HL-60 (cell line): ENCODE measurements at regions not wholly inside any gene's neighbourhood (a gene's known extent, or its start where the extent isn't known, plus 50 kb on each side); places are given as distances from the start of the nearest gene placed in this dataset.

Experiments used
- GABPA ChIP-seq: IDR thresholded peaks from 2 replicates; pipeline ENCODE4 v1.6.1; 2012; ENCODE audit warnings: low read depth
- SPI1 ChIP-seq: IDR thresholded peaks from 2 replicates; pipeline ENCODE4 v1.6.1; 2012; ENCODE audit warnings: low read depth, mild to moderate bottlenecking, borderline replicate concordance
- TF ChIP-seq, protein P1 (sequence below): IDR thresholded peaks from one replicate; pipeline ENCODE4 v1.5.1; 2011; ENCODE audit warnings: low read length, control low read depth, inconsistent platforms; ENCODE audit not compliant: insufficient read depth
- TF ChIP-seq, protein P2 (sequence below): IDR thresholded peaks from 2 replicates; pipeline ENCODE4 v1.6.1; 2012; ENCODE audit warnings: low read depth; ENCODE audit not compliant: insufficient replicate concordance

DNA sequence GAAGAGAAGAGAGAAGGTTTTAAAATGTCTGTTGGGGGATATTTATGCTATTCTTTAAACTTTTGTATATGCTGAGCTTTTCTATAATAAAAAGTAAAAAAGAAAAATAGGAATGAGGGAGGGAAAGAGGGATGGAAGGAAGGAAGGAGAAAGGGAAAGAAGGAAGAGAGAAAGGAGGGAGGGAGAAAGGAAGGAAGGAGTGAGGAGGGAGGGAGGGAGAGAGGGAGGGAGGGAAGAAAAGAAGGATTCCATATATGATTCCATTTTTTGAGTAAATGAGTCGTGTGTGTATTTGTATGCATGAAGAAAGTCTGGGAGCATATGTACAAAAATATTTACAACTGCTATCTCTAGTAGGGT, 120.9 kb upstream of the ZBTB40 start:
- TF ChIP-seq, protein P1, sequence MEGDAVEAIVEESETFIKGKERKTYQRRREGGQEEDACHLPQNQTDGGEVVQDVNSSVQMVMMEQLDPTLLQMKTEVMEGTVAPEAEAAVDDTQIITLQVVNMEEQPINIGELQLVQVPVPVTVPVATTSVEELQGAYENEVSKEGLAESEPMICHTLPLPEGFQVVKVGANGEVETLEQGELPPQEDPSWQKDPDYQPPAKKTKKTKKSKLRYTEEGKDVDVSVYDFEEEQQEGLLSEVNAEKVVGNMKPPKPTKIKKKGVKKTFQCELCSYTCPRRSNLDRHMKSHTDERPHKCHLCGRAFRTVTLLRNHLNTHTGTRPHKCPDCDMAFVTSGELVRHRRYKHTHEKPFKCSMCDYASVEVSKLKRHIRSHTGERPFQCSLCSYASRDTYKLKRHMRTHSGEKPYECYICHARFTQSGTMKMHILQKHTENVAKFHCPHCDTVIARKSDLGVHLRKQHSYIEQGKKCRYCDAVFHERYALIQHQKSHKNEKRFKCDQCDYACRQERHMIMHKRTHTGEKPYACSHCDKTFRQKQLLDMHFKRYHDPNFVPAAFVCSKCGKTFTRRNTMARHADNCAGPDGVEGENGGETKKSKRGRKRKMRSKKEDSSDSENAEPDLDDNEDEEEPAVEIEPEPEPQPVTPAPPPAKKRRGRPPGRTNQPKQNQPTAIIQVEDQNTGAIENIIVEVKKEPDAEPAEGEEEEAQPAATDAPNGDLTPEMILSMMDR, result no peak
- no peak for TF ChIP-seq GABPA
- no peak for TF ChIP-seq SPI1
- TF ChIP-seq, protein P2, sequence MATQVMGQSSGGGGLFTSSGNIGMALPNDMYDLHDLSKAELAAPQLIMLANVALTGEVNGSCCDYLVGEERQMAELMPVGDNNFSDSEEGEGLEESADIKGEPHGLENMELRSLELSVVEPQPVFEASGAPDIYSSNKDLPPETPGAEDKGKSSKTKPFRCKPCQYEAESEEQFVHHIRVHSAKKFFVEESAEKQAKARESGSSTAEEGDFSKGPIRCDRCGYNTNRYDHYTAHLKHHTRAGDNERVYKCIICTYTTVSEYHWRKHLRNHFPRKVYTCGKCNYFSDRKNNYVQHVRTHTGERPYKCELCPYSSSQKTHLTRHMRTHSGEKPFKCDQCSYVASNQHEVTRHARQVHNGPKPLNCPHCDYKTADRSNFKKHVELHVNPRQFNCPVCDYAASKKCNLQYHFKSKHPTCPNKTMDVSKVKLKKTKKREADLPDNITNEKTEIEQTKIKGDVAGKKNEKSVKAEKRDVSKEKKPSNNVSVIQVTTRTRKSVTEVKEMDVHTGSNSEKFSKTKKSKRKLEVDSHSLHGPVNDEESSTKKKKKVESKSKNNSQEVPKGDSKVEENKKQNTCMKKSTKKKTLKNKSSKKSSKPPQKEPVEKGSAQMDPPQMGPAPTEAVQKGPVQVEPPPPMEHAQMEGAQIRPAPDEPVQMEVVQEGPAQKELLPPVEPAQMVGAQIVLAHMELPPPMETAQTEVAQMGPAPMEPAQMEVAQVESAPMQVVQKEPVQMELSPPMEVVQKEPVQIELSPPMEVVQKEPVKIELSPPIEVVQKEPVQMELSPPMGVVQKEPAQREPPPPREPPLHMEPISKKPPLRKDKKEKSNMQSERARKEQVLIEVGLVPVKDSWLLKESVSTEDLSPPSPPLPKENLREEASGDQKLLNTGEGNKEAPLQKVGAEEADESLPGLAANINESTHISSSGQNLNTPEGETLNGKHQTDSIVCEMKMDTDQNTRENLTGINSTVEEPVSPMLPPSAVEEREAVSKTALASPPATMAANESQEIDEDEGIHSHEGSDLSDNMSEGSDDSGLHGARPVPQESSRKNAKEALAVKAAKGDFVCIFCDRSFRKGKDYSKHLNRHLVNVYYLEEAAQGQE, result no peak
